LNCaP clone FGC (cell line): ENCODE measurements at regions not wholly inside any gene's neighbourhood (a gene's known extent, or its start where the extent isn't known, plus 50 kb on each side); places are given as distances from the start of the nearest gene placed in this dataset.
A peak's percentile ranks its signal among the peaks of the same experiment; 100 is the strongest.

Experiments used
- DNase-seq: peaks from one replicate; pipeline ENCODE4 v3.0.0-alpha.2; 2011; ENCODE audit warnings: low read depth
- H3K4me3 ChIP-seq: 2 replicates; pipeline ENCODE4 v1.5.1; 2011; ENCODE audit warnings: mild to moderate bottlenecking, low read depth, low read length, control low read depth
- TF ChIP-seq, protein P1 (sequence below): IDR thresholded peaks from 2 replicates; pipeline ENCODE4 v1.5.1; 2012; ENCODE audit warnings: mild to moderate bottlenecking; ENCODE audit not compliant: control insufficient read depth, insufficient read depth; ENCODE audit errors: extremely low read depth

DNA sequence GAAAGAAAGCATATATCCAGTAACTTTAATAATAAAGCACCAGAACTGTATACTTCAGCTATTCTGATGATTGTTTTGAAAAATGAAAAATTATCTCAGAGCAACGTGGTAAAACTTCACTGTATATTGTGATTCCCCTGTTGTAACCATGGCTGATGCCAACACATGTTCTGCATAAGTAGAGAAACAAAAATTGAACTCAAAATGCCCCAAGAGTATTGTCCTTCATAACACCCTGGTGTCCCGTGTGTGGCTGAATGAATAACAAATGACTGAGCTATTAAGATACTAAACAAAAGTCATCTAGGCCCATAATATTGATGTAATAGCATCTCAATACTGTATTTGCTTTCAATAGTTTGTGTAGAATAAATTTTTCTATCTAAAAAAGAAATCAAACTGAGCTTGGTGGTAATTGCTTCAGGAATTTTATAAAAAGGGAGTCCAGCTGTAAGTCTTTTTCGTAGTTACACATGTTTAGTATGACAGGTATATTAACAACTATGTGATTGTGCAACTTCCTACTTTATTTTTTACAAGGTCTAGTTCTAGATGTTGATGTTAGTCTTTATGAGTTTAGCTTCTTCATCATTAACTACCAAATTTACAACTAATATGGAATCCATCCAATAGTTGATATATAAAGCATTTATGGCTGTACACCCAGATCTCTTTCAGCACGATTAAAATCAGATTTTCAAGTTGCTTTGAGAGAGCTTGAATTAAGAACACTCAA, 623.8 kb upstream of the AGTR1 start:
- no peak overlapping the region for H3K4me3 ChIP-seq
- no peak for DNase-seq
- TF ChIP-seq, protein P1, sequence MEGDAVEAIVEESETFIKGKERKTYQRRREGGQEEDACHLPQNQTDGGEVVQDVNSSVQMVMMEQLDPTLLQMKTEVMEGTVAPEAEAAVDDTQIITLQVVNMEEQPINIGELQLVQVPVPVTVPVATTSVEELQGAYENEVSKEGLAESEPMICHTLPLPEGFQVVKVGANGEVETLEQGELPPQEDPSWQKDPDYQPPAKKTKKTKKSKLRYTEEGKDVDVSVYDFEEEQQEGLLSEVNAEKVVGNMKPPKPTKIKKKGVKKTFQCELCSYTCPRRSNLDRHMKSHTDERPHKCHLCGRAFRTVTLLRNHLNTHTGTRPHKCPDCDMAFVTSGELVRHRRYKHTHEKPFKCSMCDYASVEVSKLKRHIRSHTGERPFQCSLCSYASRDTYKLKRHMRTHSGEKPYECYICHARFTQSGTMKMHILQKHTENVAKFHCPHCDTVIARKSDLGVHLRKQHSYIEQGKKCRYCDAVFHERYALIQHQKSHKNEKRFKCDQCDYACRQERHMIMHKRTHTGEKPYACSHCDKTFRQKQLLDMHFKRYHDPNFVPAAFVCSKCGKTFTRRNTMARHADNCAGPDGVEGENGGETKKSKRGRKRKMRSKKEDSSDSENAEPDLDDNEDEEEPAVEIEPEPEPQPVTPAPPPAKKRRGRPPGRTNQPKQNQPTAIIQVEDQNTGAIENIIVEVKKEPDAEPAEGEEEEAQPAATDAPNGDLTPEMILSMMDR: no peak

DNA sequence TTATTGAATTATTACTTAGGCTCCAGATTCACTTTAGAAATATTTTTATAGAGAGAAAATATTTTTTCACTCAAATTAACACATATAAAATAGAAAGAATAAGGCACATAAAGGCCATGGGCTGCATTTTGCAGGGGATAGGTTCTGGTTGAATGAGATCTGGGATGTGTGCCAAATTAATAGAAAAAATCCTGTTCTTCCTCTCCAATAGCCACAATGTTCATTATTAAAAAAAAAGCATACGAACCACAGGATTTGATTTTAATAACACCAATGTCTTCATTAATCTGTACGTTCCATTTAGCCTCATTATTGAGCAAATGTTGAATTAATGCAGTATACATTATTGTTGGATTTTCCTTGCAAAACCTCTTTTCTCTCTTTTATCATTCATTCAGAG, 622.8 kb upstream of the AGTR1 start:
- TF ChIP-seq, protein P1: no peak
- DNase-seq: no peak
- no peak overlapping the region for H3K4me3 ChIP-seq

DNA sequence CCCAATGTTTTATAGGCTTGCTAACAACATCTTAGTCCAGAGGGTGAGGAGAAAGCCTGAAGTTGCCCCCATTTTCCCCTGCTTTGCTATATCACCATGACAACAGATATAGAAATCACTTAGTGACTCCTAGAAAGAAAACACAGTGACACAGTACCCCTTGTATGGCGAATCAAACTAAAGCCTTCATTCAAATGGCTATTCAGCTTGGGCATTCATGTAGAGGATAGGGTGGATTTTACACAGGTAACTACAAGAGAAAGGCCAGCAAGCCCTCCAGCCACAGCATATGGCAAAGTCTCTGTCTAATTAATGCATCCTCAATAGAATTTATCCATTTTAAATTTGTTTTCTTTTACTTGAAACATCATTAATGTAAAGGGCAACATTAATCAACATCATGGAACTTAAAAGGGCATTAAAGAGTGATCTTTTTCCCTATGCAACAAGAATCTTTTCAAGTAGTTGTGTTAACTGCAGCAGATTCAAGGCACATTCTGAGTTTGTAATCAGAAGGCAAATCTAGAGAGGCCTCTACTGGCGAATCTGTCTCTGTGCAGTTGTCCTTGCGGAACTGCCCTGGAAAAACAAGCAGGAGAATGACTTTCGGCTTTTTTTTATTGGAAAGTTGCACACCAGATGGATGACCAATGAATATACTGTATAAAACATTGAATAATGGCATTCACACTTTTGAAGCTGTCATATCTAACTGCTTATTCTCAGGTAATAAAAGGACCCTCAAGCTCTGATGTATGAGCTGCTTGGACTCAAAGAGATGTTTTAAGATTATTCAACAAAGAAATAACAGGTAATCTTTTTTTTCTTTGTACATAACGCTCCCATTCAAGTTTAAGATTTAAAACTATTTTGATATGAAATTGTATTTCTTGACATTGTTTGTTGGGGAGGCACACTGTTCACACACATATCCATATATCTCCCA, 621.7 kb upstream of the AGTR1 start:
- no peak for DNase-seq
- H3K4me3 ChIP-seq: no peak overlapping the region
- TF ChIP-seq, protein P1: peak; percentile 77

DNA sequence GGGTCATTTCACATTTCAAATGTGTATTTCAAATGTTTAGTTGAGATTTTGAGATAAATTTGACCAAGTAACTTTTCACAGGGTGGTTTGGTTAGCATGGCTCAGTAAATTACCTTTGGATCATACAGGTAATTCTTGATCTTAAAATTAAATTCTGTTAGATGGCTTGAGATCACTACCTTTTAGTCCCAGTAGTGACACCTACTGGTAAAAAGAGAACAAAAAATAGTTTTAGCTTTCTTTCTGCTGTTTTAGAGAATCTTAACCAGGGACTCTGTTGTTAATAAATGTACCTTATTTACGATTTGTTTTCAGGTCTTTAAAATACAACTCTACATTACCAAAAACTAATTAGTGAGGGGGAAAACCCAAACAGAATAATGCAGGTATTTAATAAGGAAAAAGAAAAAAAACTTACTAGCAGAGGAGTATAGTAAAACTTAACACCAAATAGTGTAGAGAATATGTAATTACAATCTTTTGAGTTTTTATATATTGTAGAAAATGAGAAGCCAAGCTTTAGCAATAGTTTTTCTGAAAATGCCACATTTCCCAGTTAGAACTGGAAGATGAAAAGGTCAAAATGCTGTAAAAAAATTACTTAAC, 620.3 kb upstream of the AGTR1 start:
- DNase-seq: no peak
- TF ChIP-seq, protein P1: peak; percentile 64
- H3K4me3 ChIP-seq: no peak overlapping the region

DNA sequence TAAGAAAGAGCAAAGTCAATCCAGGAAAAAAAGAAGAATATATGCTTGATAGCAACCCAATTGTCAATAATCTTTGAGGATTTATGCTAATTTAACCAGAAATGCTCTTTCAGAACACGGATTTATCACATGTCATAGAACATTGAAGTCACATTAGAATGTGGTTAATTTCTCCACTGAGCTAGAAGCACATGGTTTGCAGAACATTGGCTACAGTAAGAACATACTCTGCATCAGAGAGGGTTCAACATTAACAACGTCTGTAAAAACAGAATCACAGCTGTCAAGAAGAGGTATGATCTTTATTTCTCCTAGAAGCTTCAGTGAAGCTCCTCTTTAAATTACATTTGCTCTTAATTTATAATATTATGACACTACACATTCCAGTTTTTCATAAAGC, 619.7 kb upstream of the AGTR1 start:
- DNase-seq: no peak
- no peak overlapping the region for H3K4me3 ChIP-seq
- TF ChIP-seq, protein P1: no peak

DNA sequence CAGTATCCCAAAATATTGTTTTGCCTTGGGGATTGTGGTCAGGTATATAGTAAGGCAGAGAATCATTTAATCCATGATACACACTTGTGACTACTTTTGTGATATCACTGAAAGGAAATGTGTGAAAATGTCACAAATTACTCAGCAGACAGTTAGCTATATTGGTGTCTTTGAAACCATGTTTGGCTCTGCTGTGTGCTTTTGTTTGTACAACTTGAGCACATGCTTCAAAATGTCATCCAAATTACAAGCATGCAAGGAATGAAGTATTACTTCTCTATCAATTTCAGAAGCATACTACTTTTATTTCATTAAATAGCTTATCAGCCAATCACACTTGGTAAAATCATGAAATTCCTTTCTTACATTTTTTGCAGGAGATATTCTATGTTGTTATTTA, 619.0 kb upstream of the AGTR1 start:
- DNase-seq: no peak
- H3K4me3 ChIP-seq: no peak overlapping the region
- TF ChIP-seq, protein P1: no peak
